HG03571 (cell line): ENCODE measurements at regions not wholly inside any gene's neighbourhood (a gene's known extent, or its start where the extent isn't known, plus 50 kb on each side); places are given as distances from the start of the nearest gene placed in this dataset.
"Not testable (repeated sequence)": the region's sequence is repeated elsewhere in the genome, so short reads cannot be mapped to it uniquely, and the experiment has no call there.

Source experiments
- ATAC-seq: cut with Tn5 transposase; IDR thresholded peaks from one replicate; pipeline ENCODE4 v1.9.1; 2021; ENCODE audit not compliant: unreplicated experiment

- ATAC-seq, result no peak
Measured at GRCh38 chr2:155913356-155913755, 419.2 kb downstream of the NR4A2 start.

GRCh38 chr2:155908567-155908966, 424.0 kb downstream of the NR4A2 start:
- no peak for ATAC-seq

GRCh38 chr2:155907211-155907610, 425.3 kb downstream of the NR4A2 start:
- no peak for ATAC-seq

- ATAC-seq, result no peak
Measured at GRCh38 chr2:155905657-155906056, 426.9 kb downstream of the NR4A2 start.

- no peak for ATAC-seq
Measured at GRCh38 chr2:155904720-155905119, 427.8 kb downstream of the NR4A2 start.

GRCh38 chr2:155902635-155903034, 429.9 kb downstream of the NR4A2 start:
- ATAC-seq, result no peak

- ATAC-seq, result no peak
Measured at GRCh38 chr2:155895016-155895415, 437.5 kb downstream of the NR4A2 start.

- not testable (repeated sequence) for ATAC-seq
Measured at GRCh38 chr2:155880382-155880781, 452.1 kb downstream of the NR4A2 start.

- not testable (repeated sequence) for ATAC-seq
Measured at GRCh38 chr2:155879900-155880299, 452.6 kb downstream of the NR4A2 start.

- ATAC-seq, result no peak
Measured at GRCh38 chr2:155872396-155872795, 460.1 kb downstream of the NR4A2 start.

- ATAC-seq, result no peak
Measured at GRCh38 chr2:155871940-155872339, 460.6 kb downstream of the NR4A2 start.

- ATAC-seq, result no peak
Measured at GRCh38 chr2:155867564-155867963, 465.0 kb downstream of the NR4A2 start.

- no peak for ATAC-seq
Measured at GRCh38 chr2:155866477-155866876, 466.0 kb downstream of the NR4A2 start.

- no peak for ATAC-seq
Measured at GRCh38 chr2:155852156-155852555, 480.4 kb downstream of the NR4A2 start.

GRCh38 chr2:155846259-155846658, 486.3 kb downstream of the NR4A2 start:
- no peak for ATAC-seq

GRCh38 chr2:155844461-155844860, 488.1 kb downstream of the NR4A2 start:
- no peak for ATAC-seq

- no peak for ATAC-seq
Measured at GRCh38 chr2:155842103-155842502, 490.4 kb downstream of the NR4A2 start.

- no peak for ATAC-seq
Measured at GRCh38 chr2:155841442-155841841, 491.1 kb downstream of the NR4A2 start.

- ATAC-seq, result no peak
Measured at GRCh38 chr2:155840661-155841060, 491.9 kb downstream of the NR4A2 start.

GRCh38 chr2:155839991-155840390, 492.5 kb downstream of the NR4A2 start:
- ATAC-seq, result no peak

- ATAC-seq, result no peak
Measured at GRCh38 chr2:155839436-155839835, 493.1 kb downstream of the NR4A2 start.

GRCh38 chr2:155836439-155836838, 496.1 kb downstream of the NR4A2 start:
- ATAC-seq, result no peak

GRCh38 chr2:155830817-155831579, 501.5 kb downstream of the NR4A2 start:
- no peak for ATAC-seq
